ENCODE measurements at regions not wholly inside any gene's neighbourhood (a gene's known extent, or its start where the extent isn't known, plus 50 kb on each side); places are given as distances from the start of the nearest gene placed in this dataset.

DNA sequence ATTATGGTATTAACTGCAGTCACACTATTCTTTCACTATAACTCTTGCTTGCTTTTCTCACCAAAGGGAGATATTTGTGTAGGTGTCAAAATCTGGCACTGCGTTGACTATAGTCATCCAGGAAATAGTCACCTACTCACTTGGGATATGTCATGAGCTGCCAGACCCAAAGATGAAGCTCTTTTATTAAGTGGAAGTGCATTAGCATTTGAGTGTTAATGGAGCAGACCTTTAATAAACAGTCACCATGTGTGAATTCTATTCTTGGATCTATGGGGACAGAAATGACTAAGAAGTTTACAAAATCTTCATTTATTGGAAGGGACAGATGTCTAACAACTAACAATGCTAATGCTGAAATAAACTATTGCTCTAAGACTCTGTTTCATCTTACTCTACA, 130.1 kb upstream of the NEDD9 start:
- peaks cover 35% of the 10 kb centered on the region for H3K4me1 Mint-ChIP-seq
- no peak for ATAC-seq
- H3K27ac Mint-ChIP-seq, result no peak overlapping the region
- H3K27me3 Mint-ChIP-seq, result no peaks in the 10 kb centered on the region
- H3K36me3 Mint-ChIP-seq (ENCODE audit: low read depth), result peaks cover 9% of the 10 kb centered on the region
- DNase-seq, result no peak
- H3K9me3 ChIP-seq (ENCODE audit: control insufficient read depth, low read length, poor library complexity, severe bottlenecking), result no peaks in the 10 kb centered on the region
- H3K4me3 Mint-ChIP-seq, result no peak overlapping the region

- H3K4me1 Mint-ChIP-seq, result peaks cover 31% of the 10 kb centered on the region
- H3K27me3 Mint-ChIP-seq, result no peaks in the 10 kb centered on the region
- H3K4me3 Mint-ChIP-seq, result no peak overlapping the region
- ATAC-seq, result no peak
- peaks cover 8% of the 10 kb centered on the region for H3K36me3 Mint-ChIP-seq (ENCODE audit: low read depth)
- no peak overlapping the region for H3K27ac Mint-ChIP-seq
- H3K9me3 ChIP-seq (ENCODE audit: control insufficient read depth, low read length, poor library complexity, severe bottlenecking), result no peaks in the 10 kb centered on the region
- DNase-seq, result no peak
These were observed 126.7 kb upstream of the NEDD9 start for GRCh38 chr6:11358904-11359830.

DNA sequence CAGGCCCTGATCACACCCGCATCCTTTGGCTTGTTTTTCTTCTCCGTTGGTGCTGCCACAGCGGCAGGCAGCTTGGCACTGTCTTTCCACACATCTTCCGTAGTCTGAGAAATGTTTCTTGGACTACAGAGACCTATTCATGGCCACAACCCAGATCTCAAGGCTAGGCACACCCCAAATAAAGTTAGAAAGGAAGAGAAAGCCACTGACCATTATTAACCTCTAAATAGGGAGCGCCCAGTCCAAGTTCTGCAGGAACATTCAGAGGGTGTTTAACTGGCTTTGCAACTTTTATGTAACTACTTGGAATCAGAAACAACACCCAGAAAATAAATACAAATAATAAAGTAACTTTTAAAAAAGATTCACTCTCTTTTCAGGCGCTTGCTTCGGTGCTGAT, 124.8 kb upstream of the NEDD9 start:
- H3K36me3 Mint-ChIP-seq (ENCODE audit: low read depth), result peaks cover 12% of the 10 kb centered on the region
- H3K27ac Mint-ChIP-seq, result peak overlapping the region; percentile 62
- no peaks in the 10 kb centered on the region for H3K9me3 ChIP-seq (ENCODE audit: control insufficient read depth, low read length, poor library complexity, severe bottlenecking)
- no peaks in the 10 kb centered on the region for H3K27me3 Mint-ChIP-seq
- DNase-seq (no peak), ATAC-seq (no peak)
- peaks cover 37% of the 10 kb centered on the region for H3K4me1 Mint-ChIP-seq
- peak overlapping the region; percentile 57 for H3K4me3 Mint-ChIP-seq

DNA sequence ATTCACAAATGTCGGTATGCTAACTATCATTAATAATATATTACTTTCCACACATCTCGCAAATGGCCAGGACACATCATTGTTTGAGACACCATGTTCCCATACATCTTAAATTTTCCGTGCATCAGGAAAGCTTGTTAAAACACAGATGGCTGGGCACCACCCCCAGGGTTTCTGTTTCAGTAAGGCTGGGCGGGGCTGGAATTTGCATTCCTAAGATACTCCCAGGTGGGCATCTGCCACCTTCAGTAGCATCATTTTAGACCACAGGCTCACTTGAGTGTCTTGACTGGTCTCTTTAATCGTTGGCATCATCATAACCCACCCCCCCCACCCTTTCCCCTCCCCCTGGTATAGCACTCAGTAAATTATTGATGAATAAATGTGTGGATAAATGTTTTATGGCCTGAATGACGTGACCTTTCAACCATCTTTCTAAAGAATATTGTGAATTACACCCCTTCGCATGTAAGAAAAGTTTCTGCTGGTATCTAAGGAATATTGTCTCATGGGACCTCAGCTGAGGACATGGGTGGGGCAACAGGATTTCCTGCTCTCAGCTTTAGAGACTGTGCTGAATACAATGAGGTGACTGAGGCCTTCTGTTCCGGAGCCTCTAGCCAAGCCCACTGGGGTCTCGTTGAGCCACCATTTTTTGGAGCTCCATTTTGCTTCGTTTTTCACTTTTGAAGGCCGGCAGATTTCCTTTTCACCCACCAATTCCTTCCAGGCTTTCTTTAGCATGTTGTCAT, 124.1 kb upstream of the NEDD9 start:
- peak overlapping the region; percentile 57 for H3K4me3 Mint-ChIP-seq
- no peak for DNase-seq
- peaks cover 39% of the 10 kb centered on the region for H3K4me1 Mint-ChIP-seq

GRCh38 chr6:11353921-11354389, 121.5 kb upstream of the NEDD9 start:
- no peaks in the 10 kb centered on the region for H3K9me3 ChIP-seq (ENCODE audit: control insufficient read depth, low read length, poor library complexity, severe bottlenecking)
- peaks cover 8% of the 10 kb centered on the region for H3K36me3 Mint-ChIP-seq (ENCODE audit: low read depth)
- H3K27me3 Mint-ChIP-seq, result no peaks in the 10 kb centered on the region
- H3K4me1 Mint-ChIP-seq, result peaks cover 35% of the 10 kb centered on the region
- H3K4me3 Mint-ChIP-seq, result peak overlapping the region; percentile 31
- DNase-seq, result no peak
- H3K27ac Mint-ChIP-seq, result peak overlapping the region; percentile 80
- peak; percentile 69 for ATAC-seq

More for the DNA sequence above, 124.1 kb upstream of the NEDD9 start:
- ATAC-seq, result no peak
- Mint-ChIP-seq H3K27me3 (no peaks in the 10 kb centered on the region), H3K36me3 (ENCODE audit: low read depth) (peaks cover 10% of the 10 kb centered on the region), H3K27ac (peak overlapping the region; percentile 62)
- H3K9me3 ChIP-seq (ENCODE audit: control insufficient read depth, low read length, poor library complexity, severe bottlenecking), result no peaks in the 10 kb centered on the region

- H3K4me1 Mint-ChIP-seq, result peaks cover 46% of the 10 kb centered on the region
- ATAC-seq (peak; percentile 44), DNase-seq (no peak)
- H3K27ac Mint-ChIP-seq, result no peak overlapping the region
- no peaks in the 10 kb centered on the region for H3K9me3 ChIP-seq (ENCODE audit: control insufficient read depth, low read length, poor library complexity, severe bottlenecking)
- peaks cover 6% of the 10 kb centered on the region for H3K36me3 Mint-ChIP-seq (ENCODE audit: low read depth)
- no peaks in the 10 kb centered on the region for H3K27me3 Mint-ChIP-seq
- H3K4me3 Mint-ChIP-seq, result no peak overlapping the region
These were observed 117.8 kb upstream of the NEDD9 start for GRCh38 chr6:11350294-11350693.

DNA sequence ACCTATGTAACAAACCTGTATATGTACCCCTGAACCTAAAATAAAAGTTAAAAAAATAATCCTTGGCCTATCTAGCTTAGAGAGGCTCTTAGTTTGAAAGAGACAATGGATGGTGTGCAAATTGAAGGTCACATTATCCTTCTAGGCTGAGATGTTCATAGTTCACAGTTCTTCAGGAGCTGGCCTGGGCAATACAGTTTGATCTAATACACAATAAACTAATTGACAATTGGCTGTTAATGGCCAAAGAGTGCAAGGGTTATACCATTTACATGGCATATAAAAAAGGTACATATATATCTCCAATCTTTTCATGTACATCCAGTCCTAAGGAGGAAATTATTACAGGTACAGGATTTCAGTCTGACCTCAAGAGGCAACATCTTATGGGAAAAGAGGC, 117.4 kb upstream of the NEDD9 start:
- H3K27ac Mint-ChIP-seq, result no peak overlapping the region
- no peak for ATAC-seq

GRCh38 chr6:11346516-11346915, 114.0 kb upstream of the NEDD9 start:
- DNase-seq, result no peak
- H3K4me1 Mint-ChIP-seq, result peaks cover 47% of the 10 kb centered on the region
- H3K36me3 Mint-ChIP-seq (ENCODE audit: low read depth), result peaks cover 14% of the 10 kb centered on the region
- no peak overlapping the region for H3K4me3 Mint-ChIP-seq
- no peaks in the 10 kb centered on the region for H3K27me3 Mint-ChIP-seq
- H3K9me3 ChIP-seq (ENCODE audit: control insufficient read depth, low read length, poor library complexity, severe bottlenecking), result no peaks in the 10 kb centered on the region
- no peak for ATAC-seq
- H3K27ac Mint-ChIP-seq, result peak overlapping the region; percentile 22

More for the DNA sequence above, 117.4 kb upstream of the NEDD9 start:
- no peaks in the 10 kb centered on the region for H3K27me3 Mint-ChIP-seq
- peaks cover 10% of the 10 kb centered on the region for H3K36me3 Mint-ChIP-seq (ENCODE audit: low read depth)
- H3K9me3 ChIP-seq (ENCODE audit: control insufficient read depth, low read length, poor library complexity, severe bottlenecking), result no peaks in the 10 kb centered on the region
- DNase-seq, result no peak
- H3K4me3 Mint-ChIP-seq, result no peak overlapping the region
- H3K4me1 Mint-ChIP-seq, result peaks cover 48% of the 10 kb centered on the region

DNA sequence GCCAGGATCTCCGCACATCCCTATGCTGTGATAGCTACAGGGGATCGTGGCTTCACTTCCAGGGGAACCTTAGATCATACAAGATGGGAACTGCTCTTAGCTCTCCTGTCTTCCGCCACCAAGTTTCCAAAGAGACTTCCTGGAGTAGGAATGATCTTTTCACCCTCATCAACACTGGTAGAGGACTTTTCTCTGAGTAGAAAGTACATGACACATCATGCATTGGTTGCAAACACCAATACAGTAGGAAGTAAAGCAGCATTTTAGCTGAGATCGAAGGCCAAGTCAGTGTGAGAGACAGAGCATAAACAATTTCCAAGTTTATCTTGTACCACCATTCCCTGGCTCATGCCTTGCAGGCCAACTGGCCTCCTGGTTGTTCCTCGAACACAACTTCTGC, 113.1 kb upstream of the NEDD9 start:
- no peak for DNase-seq
- no peak for ATAC-seq
- H3K9me3 ChIP-seq (ENCODE audit: control insufficient read depth, low read length, poor library complexity, severe bottlenecking), result no peaks in the 10 kb centered on the region
- Mint-ChIP-seq H3K4me1 (peaks cover 47% of the 10 kb centered on the region), H3K4me3 (no peak overlapping the region), H3K27ac (peak overlapping the region; percentile 86), H3K27me3 (no peaks in the 10 kb centered on the region), H3K36me3 (ENCODE audit: low read depth) (peaks cover 15% of the 10 kb centered on the region)

- H3K9me3 ChIP-seq (ENCODE audit: control insufficient read depth, low read length, poor library complexity, severe bottlenecking), result no peaks in the 10 kb centered on the region
- no peaks in the 10 kb centered on the region for H3K27me3 Mint-ChIP-seq
- peaks cover 47% of the 10 kb centered on the region for H3K4me1 Mint-ChIP-seq
- H3K4me3 Mint-ChIP-seq, result no peak overlapping the region
- peak overlapping the region; percentile 86 for H3K27ac Mint-ChIP-seq
- DNase-seq, result no peak
- peak; percentile 65 for ATAC-seq
- peaks cover 17% of the 10 kb centered on the region for H3K36me3 Mint-ChIP-seq (ENCODE audit: low read depth)
These were observed 111.7 kb upstream of the NEDD9 start for GRCh38 chr6:11343963-11344723.

- no peak for DNase-seq
- ATAC-seq, result no peak
- Mint-ChIP-seq H3K27me3 (no peaks in the 10 kb centered on the region), H3K4me3 (no peak overlapping the region), H3K36me3 (ENCODE audit: low read depth) (peaks cover 20% of the 10 kb centered on the region), H3K27ac (peak overlapping the region; percentile 86), H3K4me1 (peaks cover 29% of the 10 kb centered on the region)
- H3K9me3 ChIP-seq (ENCODE audit: control insufficient read depth, low read length, poor library complexity, severe bottlenecking), result no peaks in the 10 kb centered on the region
These were observed 109.4 kb upstream of the NEDD9 start for GRCh38 chr6:11341867-11342266.

DNA sequence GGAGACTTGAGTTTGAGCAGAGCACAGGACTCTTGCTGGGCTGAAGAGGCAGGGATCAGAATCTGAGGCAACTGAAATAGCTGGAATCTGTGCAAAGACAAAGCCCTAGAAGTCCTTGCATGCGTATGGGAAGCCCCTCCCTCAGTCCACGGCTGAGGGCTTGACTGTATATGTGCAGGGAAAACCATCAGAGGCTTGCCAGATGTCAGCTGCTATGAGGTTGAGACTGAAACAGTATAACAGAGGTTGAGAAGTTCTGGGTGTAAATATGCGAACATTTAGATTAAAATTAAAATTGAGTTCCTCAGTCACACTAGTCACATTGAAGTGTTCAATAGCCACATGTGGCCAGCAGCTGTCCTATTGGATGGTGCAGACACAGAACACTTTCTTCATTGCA, 108.8 kb upstream of the NEDD9 start:
- no peaks in the 10 kb centered on the region for H3K27me3 Mint-ChIP-seq
- no peak overlapping the region for H3K27ac Mint-ChIP-seq
- peaks cover 27% of the 10 kb centered on the region for H3K4me1 Mint-ChIP-seq

DNA sequence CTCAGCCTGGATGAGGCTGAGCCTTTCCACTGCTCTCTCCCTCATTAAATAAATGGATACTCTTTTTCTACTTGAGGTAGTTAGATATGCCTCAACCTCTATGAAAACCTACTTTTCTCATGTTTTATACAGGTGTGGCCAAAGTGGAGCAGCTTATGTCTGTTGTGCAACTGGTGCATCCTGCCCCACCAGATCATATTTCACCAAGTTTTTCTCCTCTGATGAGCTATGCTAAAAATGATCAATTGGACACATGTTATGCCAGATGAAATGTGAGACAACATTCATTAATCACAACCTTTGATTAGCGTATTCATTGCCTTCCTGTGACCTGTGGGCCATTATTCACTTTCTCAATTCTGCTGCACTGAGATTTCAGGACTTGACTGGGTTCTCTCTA, 106.9 kb upstream of the NEDD9 start:
- no peak overlapping the region for H3K4me3 Mint-ChIP-seq
- no peaks in the 10 kb centered on the region for H3K9me3 ChIP-seq (ENCODE audit: control insufficient read depth, low read length, poor library complexity, severe bottlenecking)
- peaks cover 13% of the 10 kb centered on the region for H3K36me3 Mint-ChIP-seq (ENCODE audit: low read depth)
- no peaks in the 10 kb centered on the region for H3K27me3 Mint-ChIP-seq
- no peak overlapping the region for H3K27ac Mint-ChIP-seq
- no peak for DNase-seq
- no peak for ATAC-seq
- H3K4me1 Mint-ChIP-seq, result peaks cover 17% of the 10 kb centered on the region

More for the DNA sequence above, 108.8 kb upstream of the NEDD9 start:
- DNase-seq (no peak), ATAC-seq (no peak)
- H3K9me3 ChIP-seq (ENCODE audit: control insufficient read depth, low read length, poor library complexity, severe bottlenecking), result no peaks in the 10 kb centered on the region
- Mint-ChIP-seq H3K36me3 (ENCODE audit: low read depth) (peaks cover 20% of the 10 kb centered on the region), H3K4me3 (no peak overlapping the region)
